Parathyroid adenoma (tissue), 2 donors: ENCODE measurements at regions not wholly inside any gene's neighbourhood (a gene's known extent, or its start where the extent isn't known, plus 50 kb on each side); places are given as distances from the start of the nearest gene placed in this dataset.

Source experiments
- H2AFZ ChIP-seq: fragments of 300-600 bp; sonication (generic); one replicate; pipeline ENCODE4 v1.7.0; 2017; ENCODE audit warnings: antibody characterized with exemption, mild to moderate bottlenecking
- H3K27ac ChIP-seq: fragments of 300-600 bp; sonication (generic); one replicate; pipeline ENCODE4 v1.7.0; 2017
- H3K27me3 ChIP-seq: fragments of 300-600 bp; sonication (generic); one replicate; pipeline ENCODE4 v1.7.0; 2017; ENCODE audit warnings: low read length; ENCODE audit not compliant: control insufficient read depth, insufficient read depth
- H3K36me3 ChIP-seq: fragments of 300-600 bp; sonication (generic); one replicate; pipeline ENCODE4 v1.7.0; 2017; ENCODE audit warnings: low read length; ENCODE audit not compliant: control insufficient read depth, insufficient read depth
- H3K4me1 ChIP-seq: fragments of 300-600 bp; sonication (generic); one replicate; pipeline ENCODE4 v1.7.0; 2017; ENCODE audit warnings: control low read depth
- H3K4me2 ChIP-seq: fragments of 300-600 bp; sonication (generic); one replicate; pipeline ENCODE4 v1.7.0; 2017; ENCODE audit warnings: low read length
- H3K4me3 ChIP-seq: fragments of 300-600 bp; sonication (generic); one replicate; pipeline ENCODE4 v1.7.0; 2017; ENCODE audit warnings: low read depth, low read length
- H3K79me2 ChIP-seq: fragments of 300-600 bp; sonication (generic); one replicate; pipeline ENCODE4 v1.7.0; 2017; ENCODE audit warnings: control low read depth
- H3K9ac ChIP-seq: fragments of 300-600 bp; sonication (generic); one replicate; pipeline ENCODE4 v1.7.0; 2017; ENCODE audit warnings: mild to moderate bottlenecking
- H3K9me3 ChIP-seq: fragments of 300-600 bp; sonication (generic); one replicate; pipeline ENCODE4 v1.7.0; 2017; ENCODE audit warnings: low read length; ENCODE audit not compliant: control insufficient read depth
- TF ChIP-seq, protein P1 (sequence below): fragments of 300-600 bp; sonication (generic); IDR thresholded peaks from one replicate; pipeline ENCODE4 v1.7.0; 2017; ENCODE audit warnings: antibody characterized with exemption, mild to moderate bottlenecking
- donor health status: primary hyperparathyroidism.

DNA sequence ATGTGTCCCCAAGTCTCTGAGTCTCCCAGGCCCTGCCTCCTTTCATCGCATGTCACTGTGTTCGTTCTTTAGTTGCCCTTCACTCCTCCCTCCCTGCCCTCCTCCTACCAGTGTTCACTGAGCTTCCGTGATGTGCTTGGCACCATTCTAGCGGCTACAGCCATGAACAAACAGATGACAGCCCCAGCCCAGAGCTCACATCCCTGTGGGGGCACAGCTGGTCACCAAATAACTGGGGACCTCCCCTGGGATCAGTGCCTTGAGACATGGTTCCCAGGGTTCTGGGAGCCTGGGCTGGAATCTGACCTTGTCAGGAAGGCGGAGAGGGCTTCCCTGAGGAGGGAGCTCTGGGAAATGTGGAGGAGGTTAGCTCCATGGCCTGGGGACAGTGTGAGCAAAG lies 320.7 kb downstream of the PTPRU start:
- Histone ChIP-seq H3K4me2 (no peak overlapping the region), H3K27me3 (no peaks in the 10 kb centered on the region), H3K4me1 (no peaks in the 10 kb centered on the region), H3K27ac (no peak overlapping the region), H3K36me3 (no peaks in the 10 kb centered on the region), H3K4me3 (no peak overlapping the region), H3K9ac (no peak overlapping the region), H2AFZ (no peak overlapping the region), H3K79me2 (no peaks in the 10 kb centered on the region), H3K9me3 (no peaks in the 10 kb centered on the region)
- TF ChIP-seq, protein P1, sequence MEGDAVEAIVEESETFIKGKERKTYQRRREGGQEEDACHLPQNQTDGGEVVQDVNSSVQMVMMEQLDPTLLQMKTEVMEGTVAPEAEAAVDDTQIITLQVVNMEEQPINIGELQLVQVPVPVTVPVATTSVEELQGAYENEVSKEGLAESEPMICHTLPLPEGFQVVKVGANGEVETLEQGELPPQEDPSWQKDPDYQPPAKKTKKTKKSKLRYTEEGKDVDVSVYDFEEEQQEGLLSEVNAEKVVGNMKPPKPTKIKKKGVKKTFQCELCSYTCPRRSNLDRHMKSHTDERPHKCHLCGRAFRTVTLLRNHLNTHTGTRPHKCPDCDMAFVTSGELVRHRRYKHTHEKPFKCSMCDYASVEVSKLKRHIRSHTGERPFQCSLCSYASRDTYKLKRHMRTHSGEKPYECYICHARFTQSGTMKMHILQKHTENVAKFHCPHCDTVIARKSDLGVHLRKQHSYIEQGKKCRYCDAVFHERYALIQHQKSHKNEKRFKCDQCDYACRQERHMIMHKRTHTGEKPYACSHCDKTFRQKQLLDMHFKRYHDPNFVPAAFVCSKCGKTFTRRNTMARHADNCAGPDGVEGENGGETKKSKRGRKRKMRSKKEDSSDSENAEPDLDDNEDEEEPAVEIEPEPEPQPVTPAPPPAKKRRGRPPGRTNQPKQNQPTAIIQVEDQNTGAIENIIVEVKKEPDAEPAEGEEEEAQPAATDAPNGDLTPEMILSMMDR, result no peak

DNA sequence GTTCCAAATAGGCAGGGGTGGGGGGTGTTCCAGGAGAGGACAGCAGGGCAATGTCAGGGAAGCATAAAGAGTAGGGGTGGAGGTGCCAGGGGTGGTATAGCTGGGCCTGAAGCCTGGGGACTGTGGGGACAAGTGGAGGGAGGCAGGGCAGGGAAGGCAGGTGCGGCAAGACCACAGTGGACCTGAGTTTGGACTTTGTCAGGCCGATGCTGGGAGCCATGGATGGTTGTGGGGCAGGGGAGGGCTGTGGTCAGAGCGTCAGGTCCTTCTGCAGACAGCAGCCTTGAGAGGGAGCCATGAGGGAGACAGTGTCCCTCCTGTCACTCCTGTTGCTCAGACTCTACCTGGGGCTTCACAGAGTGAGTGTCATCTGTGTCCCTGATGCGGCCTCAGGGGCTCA lies 320.3 kb downstream of the PTPRU start:
- Histone ChIP-seq H3K4me2 (no peak overlapping the region), H3K9me3 (no peaks in the 10 kb centered on the region), H3K4me1 (no peaks in the 10 kb centered on the region), H3K27ac (no peak overlapping the region), H2AFZ (no peak overlapping the region), H3K9ac (no peak overlapping the region), H3K36me3 (no peaks in the 10 kb centered on the region), H3K27me3 (no peaks in the 10 kb centered on the region), H3K4me3 (no peak overlapping the region), H3K79me2 (no peaks in the 10 kb centered on the region)
- TF ChIP-seq, protein P1, result no peak

DNA sequence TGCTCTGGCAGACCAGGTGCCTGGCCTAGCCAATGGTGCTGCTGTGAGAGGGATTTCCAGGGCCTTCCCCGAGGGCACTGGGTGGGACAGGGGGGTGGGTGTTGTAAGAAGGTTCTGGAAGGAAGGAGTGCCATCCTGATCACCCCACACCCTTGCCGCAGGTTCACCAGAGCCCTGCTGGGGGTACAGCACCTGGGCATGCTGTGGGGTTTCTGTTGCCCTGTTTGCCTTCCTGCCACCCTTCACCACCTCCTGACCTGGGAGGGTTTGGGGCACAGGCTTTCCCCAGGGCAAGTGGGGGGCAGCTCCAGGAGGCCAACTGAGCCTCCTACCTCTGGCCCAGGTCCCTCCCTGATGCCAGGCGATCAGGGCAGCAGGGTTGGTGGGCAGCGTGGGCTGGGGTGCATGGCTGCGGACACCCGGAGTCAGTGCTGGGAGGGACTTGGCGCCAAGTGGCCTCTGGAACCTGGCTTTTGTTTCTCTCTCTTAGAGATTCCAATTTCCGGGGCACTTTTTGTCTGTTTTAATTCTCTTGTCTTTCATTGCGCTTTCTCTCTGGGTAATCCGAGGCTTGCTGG lies 318.8 kb downstream of the PTPRU start:
- Histone ChIP-seq H3K4me1 (no peaks in the 10 kb centered on the region), H3K79me2 (no peaks in the 10 kb centered on the region), H3K9ac (no peak overlapping the region), H3K4me3 (no peak overlapping the region), H3K27ac (no peak overlapping the region), H3K27me3 (peaks cover 5% of the 10 kb centered on the region), H3K36me3 (no peaks in the 10 kb centered on the region), H2AFZ (no peak overlapping the region), H3K4me2 (no peak overlapping the region), H3K9me3 (no peaks in the 10 kb centered on the region)
- TF ChIP-seq, protein P1, result no peak

DNA sequence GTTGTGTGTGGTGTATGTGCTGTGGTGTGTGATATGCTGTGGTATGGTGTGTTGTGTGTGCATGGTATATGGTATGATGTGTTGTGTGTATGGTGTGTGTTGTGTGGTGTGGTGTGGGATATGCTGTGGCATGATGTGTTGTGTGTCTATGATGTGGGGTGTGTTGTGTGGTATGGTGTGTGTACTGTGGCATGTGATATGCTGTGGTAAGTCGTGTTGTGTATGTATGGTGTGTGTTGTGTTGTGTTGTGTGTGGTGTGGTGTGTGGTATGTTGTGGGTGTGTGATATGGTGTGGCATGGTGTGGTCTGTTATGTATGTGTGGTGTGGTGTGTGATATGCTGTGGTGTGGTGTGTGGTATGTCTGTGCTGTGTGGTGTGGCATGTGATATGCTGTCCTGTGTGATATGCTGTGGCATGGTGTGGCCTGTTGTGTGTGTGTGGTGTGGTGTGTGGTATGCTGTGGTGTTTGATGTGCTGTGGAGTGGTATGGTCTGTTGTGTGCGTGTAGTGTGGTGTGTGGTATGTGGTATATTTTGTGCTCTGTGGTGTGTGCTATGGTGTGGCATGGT lies 318.0 kb downstream of the PTPRU start:
- TF ChIP-seq, protein P1, result no peak
- H3K4me2 ChIP-seq, result no peak overlapping the region
- H2AFZ ChIP-seq, result no peak overlapping the region
- no peak overlapping the region for H3K27ac ChIP-seq
- no peaks in the 10 kb centered on the region for H3K79me2 ChIP-seq
- H3K9me3 ChIP-seq, result no peaks in the 10 kb centered on the region
- H3K27me3 ChIP-seq, result peaks cover 5% of the 10 kb centered on the region
- H3K36me3 ChIP-seq, result no peaks in the 10 kb centered on the region
- no peaks in the 10 kb centered on the region for H3K4me1 ChIP-seq
- H3K9ac ChIP-seq, result no peak overlapping the region
- H3K4me3 ChIP-seq, result no peak overlapping the region
